NCI-H1105 (cell line): ENCODE measurements at regions not wholly inside any gene's neighbourhood (a gene's known extent, or its start where the extent isn't known, plus 50 kb on each side); places are given as distances from the start of the nearest gene placed in this dataset.

Source experiments
- DNase-seq: peaks from one replicate; lab custom pipeline; 2025; lab: John Stamatoyannopoulos, UW

- no peak for DNase-seq
Measured at GRCh38 chr14:38310420-38310995, 54.6 kb upstream of the CLEC14A start.

GRCh38 chr14:38309522-38310277 is 53.8 kb upstream of the CLEC14A start:
- DNase-seq: no peak
